Breast epithelium (tissue), 3 donors: ENCODE measurements at regions not wholly inside any gene's neighbourhood (a gene's known extent, or its start where the extent isn't known, plus 50 kb on each side); places are given as distances from the start of the nearest gene placed in this dataset.

ENCODE experiments used
- CTCF ChIP-seq, 3 donors: fragments of 450-650 bp; IDR thresholded peaks; one replicate each; pipeline ENCODE4 v1.5.1; 2016 to 2017; ENCODE audit warnings: antibody characterized with exemption in 3 of 3, mild to moderate bottlenecking in 3 of 3, moderate library complexity in 3 of 3
- POLR2A ChIP-seq: fragments of 450-650 bp; IDR thresholded peaks from one replicate; pipeline ENCODE4 v1.6.1; 2016; ENCODE audit warnings: antibody characterized with exemption, mild to moderate bottlenecking, moderate library complexity

GRCh38 chr6:95099410-95099809 is 477.9 kb upstream of the MANEA start:
- no peak for TF ChIP-seq CTCF (IDR thresholded peaks at IDR 0.05)
- no peak for TF ChIP-seq POLR2A
